Transverse colon (tissue), 4 donors: ENCODE measurements at regions not wholly inside any gene's neighbourhood (a gene's known extent, or its start where the extent isn't known, plus 50 kb on each side); places are given as distances from the start of the nearest gene placed in this dataset.

Source experiments
- DNase-seq: peaks from one replicate; pipeline ENCODE4 v3.0.0-alpha.2; 2019
- H3K27ac ChIP-seq, 4 donors: fragments of 200-600 bp; sonication (generic); 2 replicates each; pipeline ENCODE4 v1.5.1; 2016 to 2018; ENCODE audit warnings: inconsistent platforms in 4 of 4
- H3K27me3 ChIP-seq: fragments of 200-600 bp; sonication (generic); 2 replicates; pipeline ENCODE4 v1.5.1; 2017; ENCODE audit warnings: inconsistent platforms
- H3K36me3 ChIP-seq, 4 donors: fragments of 200-600 bp; sonication (generic); 2 replicates each; pipeline ENCODE4 v1.5.1; 2017 to 2019; ENCODE audit warnings: inconsistent platforms in 4 of 4
- H3K4me1 ChIP-seq, 4 donors: fragments of 200-600 bp; sonication (generic); 2 replicates each; pipeline ENCODE4 v1.5.1; 2017 to 2020; ENCODE audit warnings: inconsistent platforms in 4 of 4
- H3K4me3 ChIP-seq, 4 donors: fragments of 200-600 bp; sonication (generic); 1 replicate in 1 of 4; 2 replicates in 3 of 4; pipeline versions ENCODE4 v1.5.1 to v1.6.1; 2017 to 2019; ENCODE audit warnings: inconsistent platforms in 4 of 4
- H3K9me3 ChIP-seq, 2 donors: fragments of 200-600 bp; sonication (generic); 2 replicates each; pipeline ENCODE4 v1.5.1; 2017 to 2019; ENCODE audit warnings: inconsistent platforms in 2 of 2
- EP300 ChIP-seq: sonication (generic); formaldehyde crosslinking; IDR thresholded peaks from one replicate; pipeline ENCODE4 v1.6.1; 2017; ENCODE audit warnings: antibody characterized with exemption, low read depth
- POLR2A ChIP-seq: fragments of 450-650 bp; IDR thresholded peaks from one replicate; pipeline ENCODE4 v1.6.1; 2016; ENCODE audit warnings: antibody characterized with exemption, mild to moderate bottlenecking, moderate library complexity
- POLR2AphosphoS5 ChIP-seq, 3 donors: sonication (generic); formaldehyde crosslinking; IDR thresholded peaks; one replicate each; pipeline ENCODE4 v1.6.1; 2016; ENCODE audit warnings: antibody characterized with exemption in 3 of 3
- WGBS, 2 donors: methylation state at CpG; one replicate each; pipeline ENCODE4 v1.1.5; 2018; ENCODE audit warnings: low coverage in 1 of 2; 5-methylcytosine and 5-hydroxymethylcytosine counted together
- in situ Hi-C, 4 donors: fragments of 200-750 bp; cut with MboI; loops; one replicate each; pipeline versions ENCODE4 v1.15.0 to v1.15.1; 2017; ENCODE audit warnings: low sequenced_read_pairs in 3 of 4, low pct_ligation_motif_present in 1 of 4, low pct_unique_long_range_greater_than_20kb in 1 of 4
- intact Hi-C: fragments of 100-400 bp; cut with DNase I; formaldehyde crosslinking; loops from one replicate; pipeline ENCODE4 v1.15.1; 2023; ENCODE audit warnings: low total_unique reads
- TF ChIP-seq, protein P1 (sequence below), 5 experiments: fragments of 200-600 bp in 3 of 5; fragments of 450-650 bp in 2 of 5; sonication (generic) in 3 of 5; IDR thresholded peaks; 1 replicate in 2 of 5; 2 replicates in 3 of 5; pipeline ENCODE4 v1.5.1; 2016 to 2017; ENCODE audit warnings: antibody characterized with exemption in 5 of 5, inconsistent platforms in 3 of 5, mild to moderate bottlenecking in 2 of 5, moderate library complexity in 1 of 5

DNA sequence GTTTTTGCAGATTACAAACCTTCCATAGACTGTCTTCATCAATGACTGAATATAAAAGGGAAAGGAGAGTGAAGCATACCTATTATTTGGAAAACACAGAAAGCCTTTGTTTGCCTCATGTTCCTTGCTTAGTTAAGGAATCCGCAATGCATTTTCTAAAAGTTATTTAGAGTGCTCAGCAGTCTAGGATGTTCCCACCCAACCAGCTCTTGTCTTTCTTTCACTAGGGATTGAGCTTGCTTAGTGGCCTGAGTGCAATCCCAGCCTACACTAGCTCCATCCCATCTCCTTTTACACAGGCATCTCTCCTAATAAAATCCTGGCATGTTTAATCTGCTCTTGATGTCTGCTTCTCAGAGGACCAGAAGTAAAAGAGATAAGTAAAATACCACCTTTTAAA, 850.5 kb upstream of the GJE1 start:
- WGBS, 2 donors = 93 to 100% methylated on average over 1 of the region's 1 CpG
- intact Hi-C loops (no loop called here), in situ Hi-C loops (no loop called here)

DNA sequence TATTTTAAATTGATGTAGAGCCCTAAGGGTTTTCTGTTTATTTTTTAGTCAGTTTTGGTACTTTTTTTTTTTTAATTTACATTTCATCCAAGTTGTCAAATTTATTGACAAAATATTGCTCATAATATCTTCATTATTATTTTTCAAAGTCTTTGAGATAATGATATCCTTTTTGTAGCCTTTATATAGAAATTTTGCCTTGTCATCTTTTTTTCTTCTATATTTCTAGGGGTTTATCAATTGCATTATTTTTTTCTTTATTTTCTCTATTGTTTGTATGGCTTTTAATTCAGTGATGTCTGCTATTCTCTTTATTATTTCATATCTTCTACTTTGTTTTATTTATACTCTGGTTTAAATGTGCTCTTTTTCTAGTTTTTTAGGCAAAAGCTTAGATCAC, 863.0 kb upstream of the GJE1 start:
- Histone ChIP-seq H3K27ac (no peak overlapping the region), H3K27me3 (no peaks in the 10 kb centered on the region), H3K9me3 (no peaks in the 10 kb centered on the region), H3K4me3 (no peak overlapping the region), H3K4me1 (no peaks in the 10 kb centered on the region), H3K36me3 (no peaks in the 10 kb centered on the region)
- in situ Hi-C loops = no loop called here
- DNase-seq = no peak
- intact Hi-C loops = no loop called here
- TF ChIP-seq POLR2AphosphoS5 (IDR thresholded peaks at IDR 0.05) (no peak), EP300 (no peak)

More for the DNA sequence above, 850.5 kb upstream of the GJE1 start:
- no peaks in the 10 kb centered on the region for H3K36me3 ChIP-seq
- no peak for TF ChIP-seq POLR2AphosphoS5 (IDR thresholded peaks at IDR 0.05)
- DNase-seq = no peak
- H3K27ac ChIP-seq = no peak overlapping the region
- H3K4me1 ChIP-seq = no peaks in the 10 kb centered on the region
- H3K27me3 ChIP-seq = no peaks in the 10 kb centered on the region
- H3K9me3 ChIP-seq = peaks cover 0 to under 1% of the 10 kb centered on the region in 2 donors
- no peak overlapping the region for H3K4me3 ChIP-seq

DNA sequence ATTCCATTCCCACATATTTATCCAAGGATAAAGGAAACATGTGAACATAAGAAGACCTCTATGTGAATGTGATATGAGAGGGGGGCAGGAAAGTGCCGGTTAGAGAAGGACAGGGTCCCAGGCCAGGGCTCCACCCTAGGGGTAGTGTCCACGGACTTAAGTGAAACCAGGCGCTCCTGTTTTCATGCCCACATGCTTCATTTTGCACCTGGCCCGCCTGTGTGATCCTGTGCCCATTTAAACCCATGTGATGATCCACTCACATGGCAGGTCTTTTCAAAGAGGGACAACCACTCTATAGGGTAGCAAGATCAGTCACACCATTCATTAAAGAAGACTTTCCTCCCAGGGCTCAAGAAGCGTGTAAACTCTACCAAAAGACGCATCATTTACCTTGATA, 865.3 kb upstream of the GJE1 start:
- H3K4me3 ChIP-seq = no peak overlapping the region
- no peaks in the 10 kb centered on the region for H3K4me1 ChIP-seq
- no peaks in the 10 kb centered on the region for H3K27me3 ChIP-seq
- H3K27ac ChIP-seq = no peak overlapping the region
- TF ChIP-seq POLR2AphosphoS5 (IDR thresholded peaks at IDR 0.05) (no peak), POLR2A (no peak)
- no peaks in the 10 kb centered on the region for H3K36me3 ChIP-seq
- 86% methylated on average over 6 of the region's 6 CpGs; no CpG with 5 or more reads in 1 of the 2 donors for WGBS, 2 donors
- intact Hi-C loops (no loop called here), in situ Hi-C loops (no loop called here)
- DNase-seq = no peak
- no peaks in the 10 kb centered on the region for H3K9me3 ChIP-seq

GRCh38 chr6:141265756-141266623, 866.7 kb upstream of the GJE1 start:
- in situ Hi-C loops (no loop called here), intact Hi-C loops (no loop called here)
- no peak overlapping the region for H3K27ac ChIP-seq
- H3K36me3 ChIP-seq = no peaks in the 10 kb centered on the region
- H3K27me3 ChIP-seq = no peaks in the 10 kb centered on the region
- H3K4me3 ChIP-seq = peak overlapping the region in 1 of 4 donors; percentile 3
- no peaks in the 10 kb centered on the region for H3K4me1 ChIP-seq
- TF ChIP-seq POLR2A (no peak), POLR2AphosphoS5 (IDR thresholded peaks at IDR 0.05) (no peak)
- WGBS, 2 donors = 25 to 27% methylated on average over 4 of the region's 4 CpGs
- no peaks in the 10 kb centered on the region for H3K9me3 ChIP-seq
- DNase-seq = no peak

DNA sequence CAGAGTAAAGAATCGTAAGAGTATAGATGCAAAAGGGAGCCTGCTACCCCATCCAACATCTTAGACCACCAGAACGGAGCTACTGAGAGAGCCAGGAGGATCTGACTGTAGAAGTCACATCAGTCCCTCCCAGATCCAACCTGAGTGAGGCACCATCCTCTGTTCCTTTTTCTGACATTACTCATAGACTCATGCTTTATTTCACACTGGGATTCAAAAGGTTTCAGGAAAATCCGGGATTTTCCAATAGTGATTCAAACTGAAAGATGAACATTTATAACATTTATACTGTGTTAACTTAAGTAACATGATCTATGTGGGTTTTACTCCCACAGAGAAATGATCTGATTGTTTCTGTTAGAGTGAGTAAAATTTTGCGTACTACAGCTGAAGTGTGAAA, 868.6 kb upstream of the GJE1 start:
- no peak overlapping the region for H3K4me3 ChIP-seq
- H3K9me3 ChIP-seq = no peaks in the 10 kb centered on the region
- H3K4me1 ChIP-seq = no peaks in the 10 kb centered on the region
- in situ Hi-C loops = no loop called here
- H3K36me3 ChIP-seq = no peaks in the 10 kb centered on the region
- no peaks in the 10 kb centered on the region for H3K27me3 ChIP-seq
- 72% methylated on average over 2 to 4 of the region's 4 CpGs for WGBS, 2 donors
- TF ChIP-seq POLR2AphosphoS5 (IDR thresholded peaks at IDR 0.05) (no peak), POLR2A (no peak), EP300 (no peak)
- TF ChIP-seq, protein P1, sequence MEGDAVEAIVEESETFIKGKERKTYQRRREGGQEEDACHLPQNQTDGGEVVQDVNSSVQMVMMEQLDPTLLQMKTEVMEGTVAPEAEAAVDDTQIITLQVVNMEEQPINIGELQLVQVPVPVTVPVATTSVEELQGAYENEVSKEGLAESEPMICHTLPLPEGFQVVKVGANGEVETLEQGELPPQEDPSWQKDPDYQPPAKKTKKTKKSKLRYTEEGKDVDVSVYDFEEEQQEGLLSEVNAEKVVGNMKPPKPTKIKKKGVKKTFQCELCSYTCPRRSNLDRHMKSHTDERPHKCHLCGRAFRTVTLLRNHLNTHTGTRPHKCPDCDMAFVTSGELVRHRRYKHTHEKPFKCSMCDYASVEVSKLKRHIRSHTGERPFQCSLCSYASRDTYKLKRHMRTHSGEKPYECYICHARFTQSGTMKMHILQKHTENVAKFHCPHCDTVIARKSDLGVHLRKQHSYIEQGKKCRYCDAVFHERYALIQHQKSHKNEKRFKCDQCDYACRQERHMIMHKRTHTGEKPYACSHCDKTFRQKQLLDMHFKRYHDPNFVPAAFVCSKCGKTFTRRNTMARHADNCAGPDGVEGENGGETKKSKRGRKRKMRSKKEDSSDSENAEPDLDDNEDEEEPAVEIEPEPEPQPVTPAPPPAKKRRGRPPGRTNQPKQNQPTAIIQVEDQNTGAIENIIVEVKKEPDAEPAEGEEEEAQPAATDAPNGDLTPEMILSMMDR (IDR thresholded peaks at IDR 0.05) = no peak
- intact Hi-C loops = no loop called here
- no peak overlapping the region for H3K27ac ChIP-seq
- no peak for DNase-seq

DNA sequence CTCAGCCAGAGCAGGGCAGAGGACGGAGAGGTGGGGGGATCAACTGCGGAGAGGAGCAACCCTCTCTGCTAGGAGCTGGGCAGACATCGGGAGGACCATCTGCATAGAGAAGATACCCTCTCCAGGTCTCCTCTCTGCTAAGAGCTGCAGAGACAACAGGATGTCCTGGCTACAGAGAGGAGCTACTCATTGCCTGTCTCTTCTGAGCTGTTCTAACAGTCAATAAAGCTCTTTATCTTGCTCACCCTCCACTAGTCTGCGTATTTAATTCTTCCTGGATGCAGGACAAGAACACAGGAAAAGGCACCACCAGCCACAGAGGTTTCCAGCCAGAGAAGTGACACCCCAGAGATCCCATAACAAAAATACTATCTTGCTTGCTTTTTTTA, 871.1 kb upstream of the GJE1 start:
- Histone ChIP-seq H3K36me3 (no peaks in the 10 kb centered on the region), H3K4me1 (no peaks in the 10 kb centered on the region), H3K27me3 (no peaks in the 10 kb centered on the region), H3K4me3 (no peak overlapping the region), H3K9me3 (no peaks in the 10 kb centered on the region), H3K27ac (no peak overlapping the region)
- DNase-seq = no peak
- TF ChIP-seq, protein P1 (IDR thresholded peaks at IDR 0.05) = no peak
- no peak for TF ChIP-seq EP300
- no peak for TF ChIP-seq POLR2AphosphoS5 (IDR thresholded peaks at IDR 0.05)
- TF ChIP-seq POLR2A = no peak
- WGBS, 2 donors = 93 to 94% methylated on average over 2 to 4 of the region's 4 CpGs
- intact Hi-C loops (no loop called here), in situ Hi-C loops (no loop called here)
